SK-N-SH treated with all-trans-retinoic acid at 6 μM for 48 hours (cell line): ENCODE measurements at regions not wholly inside any gene's neighbourhood (a gene's known extent, or its start where the extent isn't known, plus 50 kb on each side); places are given as distances from the start of the nearest gene placed in this dataset.

Experiments used
- ATAC-seq: fragments of 200-7000 bp; cut with Tn5 transposase; 3 replicates; pipeline ENCODE4 v1.9.1; 2020; ENCODE audit warnings: mild to moderate bottlenecking, moderate library complexity
- ARNTL ChIP-seq: fragments of 450-650 bp; formaldehyde crosslinking; IDR thresholded peaks from 2 replicates; pipeline ENCODE4 v1.5.0; 2020; ENCODE audit warnings: low read depth, mild to moderate bottlenecking, moderate library complexity, borderline replicate concordance
- BACH2 ChIP-seq: fragments of 250-450 bp; sonication (Bioruptor Pico); IDR thresholded peaks from 2 replicates; pipeline ENCODE4 v1.9.0; 2021; ENCODE audit warnings: mild to moderate bottlenecking, borderline replicate concordance
- CREB5 ChIP-seq: fragments of 250-450 bp; sonication (Bioruptor Pico); IDR thresholded peaks from 2 replicates; pipeline ENCODE4 v1.5.1; 2020; ENCODE audit warnings: low read depth, mild to moderate bottlenecking, moderate library complexity
- CSDC2 ChIP-seq: fragments of 250-450 bp; sonication (Bioruptor Pico); IDR thresholded peaks from 2 replicates; pipeline ENCODE4 v1.5.0; 2020; ENCODE audit warnings: mild to moderate bottlenecking, moderate library complexity
- CSRNP3 ChIP-seq: fragments of 250-450 bp; sonication (Bioruptor Pico); IDR thresholded peaks from 2 replicates; pipeline ENCODE4 v1.5.1; 2021; ENCODE audit warnings: mild to moderate bottlenecking, moderate library complexity
- ESRRG ChIP-seq: fragments of 250-450 bp; sonication (Bioruptor Pico); IDR thresholded peaks from 2 replicates; pipeline ENCODE4 v1.6.1; 2021; ENCODE audit warnings: mild to moderate bottlenecking
- ISL1 ChIP-seq: fragments of 250-450 bp; sonication (Bioruptor Pico); IDR thresholded peaks from 2 replicates; pipeline ENCODE4 v2.1.2; 2022; ENCODE audit warnings: mild to moderate bottlenecking, moderate library complexity
- OSR1 ChIP-seq: fragments of 250-450 bp; sonication (Bioruptor Pico); IDR thresholded peaks from 2 replicates; pipeline ENCODE4 v1.8.0; 2022; ENCODE audit warnings: moderate library complexity, mild to moderate bottlenecking, inconsistent platforms
- PATZ1 ChIP-seq: fragments of 250-450 bp; sonication (Bioruptor Pico); IDR thresholded peaks from 2 replicates; pipeline ENCODE4 v1.8.0; 2020; ENCODE audit warnings: mild to moderate bottlenecking, moderate library complexity, borderline replicate concordance
- POU6F1 ChIP-seq: fragments of 250-450 bp; sonication (Bioruptor Pico); IDR thresholded peaks from 2 replicates; pipeline ENCODE4 v1.8.0; 2021; ENCODE audit warnings: low read depth, mild to moderate bottlenecking, moderate library complexity, borderline replicate concordance
- PPARA ChIP-seq: fragments of 250-450 bp; sonication (Bioruptor Pico); IDR thresholded peaks from 2 replicates; pipeline ENCODE4 v1.5.0; 2020; ENCODE audit warnings: mild to moderate bottlenecking, borderline replicate concordance
- RARB ChIP-seq: fragments of 250-450 bp; sonication (Bioruptor Pico); IDR thresholded peaks from 2 replicates; pipeline ENCODE4 v1.8.0; 2021; ENCODE audit warnings: mild to moderate bottlenecking, moderate library complexity
- SNAI2 ChIP-seq: fragments of 250-450 bp; sonication (Bioruptor Pico); IDR thresholded peaks from 2 replicates; pipeline ENCODE4 v1.5.0; 2020; ENCODE audit warnings: mild to moderate bottlenecking, moderate library complexity
- TOX ChIP-seq: fragments of 250-450 bp; sonication (Bioruptor Pico); IDR thresholded peaks from 2 replicates; pipeline ENCODE4 v1.8.0; 2021; ENCODE audit warnings: mild to moderate bottlenecking, moderate library complexity, borderline replicate concordance
- TSHZ2 ChIP-seq: fragments of 250-450 bp; sonication (Bioruptor Pico); IDR thresholded peaks from 2 replicates; pipeline ENCODE4 v1.5.0; 2020; ENCODE audit warnings: mild to moderate bottlenecking, moderate library complexity
- ZC3H10 ChIP-seq: fragments of 250-450 bp; sonication (Bioruptor Pico); IDR thresholded peaks from 2 replicates; pipeline ENCODE4 v1.5.1; 2021; ENCODE audit warnings: mild to moderate bottlenecking, moderate library complexity
- ZFP3 ChIP-seq: fragments of 250-450 bp; sonication (Bioruptor Pico); IDR thresholded peaks from 2 replicates; pipeline ENCODE4 v1.5.0; 2020; ENCODE audit warnings: mild to moderate bottlenecking, moderate library complexity
- ZFP30 ChIP-seq: fragments of 450-650 bp; formaldehyde crosslinking; IDR thresholded peaks from 2 replicates; pipeline ENCODE4 v1.5.0; 2022; ENCODE audit warnings: mild to moderate bottlenecking, moderate library complexity
- ZNF70 ChIP-seq: fragments of 450-650 bp; formaldehyde crosslinking; IDR thresholded peaks from 2 replicates; pipeline ENCODE4 v1.5.0; 2020; ENCODE audit warnings: mild to moderate bottlenecking, moderate library complexity
- ZNF8 ChIP-seq: fragments of 450-650 bp; formaldehyde crosslinking; IDR thresholded peaks from 2 replicates; pipeline ENCODE4 v1.5.0; 2020; ENCODE audit warnings: mild to moderate bottlenecking, moderate library complexity

- no peak for ATAC-seq
- TF ChIP-seq ZNF8 (CRISPR knock-in tag) (no peak), CREB5 (CRISPR knock-in tag) (no peak), ZC3H10 (CRISPR knock-in tag) (no peak), RARB (CRISPR knock-in tag) (no peak), ARNTL (no peak), PPARA (CRISPR knock-in tag) (no peak), ESRRG (CRISPR knock-in tag) (no peak), BACH2 (CRISPR knock-in tag) (no peak)
Measured at GRCh38 chr5:118647587-118647986, 340.8 kb downstream of the DTWD2 start.

GRCh38 chr5:118646917-118647316, 341.4 kb downstream of the DTWD2 start:
- TF ChIP-seq CSDC2 (CRISPR knock-in tag) = no peak
- TF ChIP-seq ZFP30 (CRISPR knock-in tag) = no peak
- no peak for TF ChIP-seq TOX (CRISPR knock-in tag)
- TF ChIP-seq CREB5 (CRISPR knock-in tag) = no peak
- no peak for TF ChIP-seq ISL1 (CRISPR knock-in tag)
- no peak for TF ChIP-seq PATZ1 (CRISPR knock-in tag)
- TF ChIP-seq ZC3H10 (CRISPR knock-in tag) = no peak
- no peak for TF ChIP-seq PPARA (CRISPR knock-in tag)
- no peak for TF ChIP-seq ZNF70 (CRISPR knock-in tag)
- no peak for TF ChIP-seq SNAI2 (CRISPR knock-in tag)
- no peak for TF ChIP-seq ESRRG (CRISPR knock-in tag)
- no peak for TF ChIP-seq CSRNP3 (CRISPR knock-in tag)
- no peak for TF ChIP-seq ZFP3 (CRISPR knock-in tag)
- no peak for TF ChIP-seq OSR1
- no peak for TF ChIP-seq POU6F1 (CRISPR knock-in tag)
- TF ChIP-seq ZNF8 (CRISPR knock-in tag) = no peak
- TF ChIP-seq TSHZ2 = no peak
- TF ChIP-seq BACH2 (CRISPR knock-in tag) = no peak
- no peak for ATAC-seq
